ENCODE measurements at regions not wholly inside any gene's neighbourhood (a gene's known extent, or its start where the extent isn't known, plus 50 kb on each side); places are given as distances from the start of the nearest gene placed in this dataset.

DNA sequence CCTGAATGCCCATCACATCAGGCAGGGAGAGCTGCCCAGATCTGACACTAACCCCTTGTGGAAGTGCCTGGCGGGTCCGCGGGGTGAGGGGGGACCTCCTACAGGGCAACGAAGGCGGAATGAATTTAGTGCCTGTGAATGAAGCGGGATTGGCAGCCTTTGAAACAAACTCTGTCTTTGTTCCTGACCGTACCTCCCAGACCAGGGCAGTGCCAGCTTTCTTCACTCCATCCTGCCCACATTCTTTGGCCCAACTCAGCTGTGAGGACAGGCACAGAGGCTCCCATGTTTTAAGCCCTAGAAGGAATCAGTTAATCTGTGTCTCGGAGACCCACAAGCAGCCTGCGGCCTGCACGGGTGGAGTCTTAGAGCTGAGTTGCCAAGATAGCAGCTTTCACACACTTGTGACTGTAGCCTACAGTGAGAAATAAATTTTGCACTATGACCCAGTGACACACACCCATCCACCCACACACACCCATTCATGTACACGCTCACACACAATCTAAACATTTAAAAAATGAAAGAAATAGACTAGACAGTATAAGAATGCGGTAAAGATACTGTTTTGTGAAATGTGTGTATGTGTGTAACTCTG is 60.1 kb upstream of the USP24 start:
- intact Hi-C loops (cut with DNase I; ENCODE audit: low total_unique reads) = loop anchor here (5.0 kb wide), 1 partner anchor 138 kb away; no protein-coding TSS in a partner anchor
- DNase-seq (ENCODE audit: low spot score in 2 of 2) = no peak
- no peak overlapping the region for H3K4me3 ChIP-seq (ENCODE audit: low read depth, poor library complexity, severe bottlenecking)
- TF ChIP-seq POLR2A (IDR thresholded peaks at IDR 0.05) = no peak
- TF ChIP-seq CTCF (IDR thresholded peaks at IDR 0.05) = no peak
- 44 to 54% methylated on average over 12 of the region's 12 CpGs for WGBS, 2 donors

GRCh38 chr1:55272994-55273393 is 57.8 kb upstream of the USP24 start:
- WGBS, 2 donors = 74 to 79% methylated on average over 4 of the region's 4 CpGs
- no peak overlapping the region for H3K4me3 ChIP-seq (ENCODE audit: low read depth, poor library complexity, severe bottlenecking)
- TF ChIP-seq CTCF (IDR thresholded peaks at IDR 0.05) (no peak), POLR2A (IDR thresholded peaks at IDR 0.05) (no peak)
- DNase-seq (ENCODE audit: low spot score in 2 of 2) = no peak
- intact Hi-C loops (cut with DNase I; ENCODE audit: low total_unique reads) = no loop called here

All from lower leg skin (tissue), 4 donors.